ENCODE measurements at regions not wholly inside any gene's neighbourhood (a gene's known extent, or its start where the extent isn't known, plus 50 kb on each side); places are given as distances from the start of the nearest gene placed in this dataset.

DNA sequence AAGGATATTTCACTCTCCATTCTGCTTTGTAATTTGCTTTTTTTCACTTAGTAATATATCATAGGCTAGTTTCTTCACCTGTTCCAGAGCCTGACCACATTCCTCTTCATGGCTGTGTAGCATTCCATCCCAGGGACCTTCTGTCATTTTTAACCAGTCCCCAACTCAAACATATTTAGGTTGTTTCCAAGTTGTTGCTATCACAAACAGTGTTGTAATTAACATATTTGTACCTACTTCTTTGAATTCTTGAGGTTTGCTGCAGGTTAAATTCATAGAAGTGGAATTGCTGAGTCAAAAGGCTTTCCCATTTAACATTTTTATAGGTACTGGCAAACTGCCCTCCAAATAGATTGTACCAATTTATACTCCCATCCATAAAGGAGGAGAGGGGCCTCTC lies 65.1 kb upstream of the MED9 start:
- TF ChIP-seq, protein P1, sequence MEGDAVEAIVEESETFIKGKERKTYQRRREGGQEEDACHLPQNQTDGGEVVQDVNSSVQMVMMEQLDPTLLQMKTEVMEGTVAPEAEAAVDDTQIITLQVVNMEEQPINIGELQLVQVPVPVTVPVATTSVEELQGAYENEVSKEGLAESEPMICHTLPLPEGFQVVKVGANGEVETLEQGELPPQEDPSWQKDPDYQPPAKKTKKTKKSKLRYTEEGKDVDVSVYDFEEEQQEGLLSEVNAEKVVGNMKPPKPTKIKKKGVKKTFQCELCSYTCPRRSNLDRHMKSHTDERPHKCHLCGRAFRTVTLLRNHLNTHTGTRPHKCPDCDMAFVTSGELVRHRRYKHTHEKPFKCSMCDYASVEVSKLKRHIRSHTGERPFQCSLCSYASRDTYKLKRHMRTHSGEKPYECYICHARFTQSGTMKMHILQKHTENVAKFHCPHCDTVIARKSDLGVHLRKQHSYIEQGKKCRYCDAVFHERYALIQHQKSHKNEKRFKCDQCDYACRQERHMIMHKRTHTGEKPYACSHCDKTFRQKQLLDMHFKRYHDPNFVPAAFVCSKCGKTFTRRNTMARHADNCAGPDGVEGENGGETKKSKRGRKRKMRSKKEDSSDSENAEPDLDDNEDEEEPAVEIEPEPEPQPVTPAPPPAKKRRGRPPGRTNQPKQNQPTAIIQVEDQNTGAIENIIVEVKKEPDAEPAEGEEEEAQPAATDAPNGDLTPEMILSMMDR (conservative IDR thresholded peaks at IDR 0.05; ENCODE audit: low read length) = no peak
- TF ChIP-seq EZH2phosphoT487 (IDR thresholded peaks at IDR 0.05; ENCODE audit: borderline replicate concordance) = no peak

All from Loucy (cell line).